ENCODE measurements at regions not wholly inside any gene's neighbourhood (a gene's known extent, or its start where the extent isn't known, plus 50 kb on each side); places are given as distances from the start of the nearest gene placed in this dataset.

DNA sequence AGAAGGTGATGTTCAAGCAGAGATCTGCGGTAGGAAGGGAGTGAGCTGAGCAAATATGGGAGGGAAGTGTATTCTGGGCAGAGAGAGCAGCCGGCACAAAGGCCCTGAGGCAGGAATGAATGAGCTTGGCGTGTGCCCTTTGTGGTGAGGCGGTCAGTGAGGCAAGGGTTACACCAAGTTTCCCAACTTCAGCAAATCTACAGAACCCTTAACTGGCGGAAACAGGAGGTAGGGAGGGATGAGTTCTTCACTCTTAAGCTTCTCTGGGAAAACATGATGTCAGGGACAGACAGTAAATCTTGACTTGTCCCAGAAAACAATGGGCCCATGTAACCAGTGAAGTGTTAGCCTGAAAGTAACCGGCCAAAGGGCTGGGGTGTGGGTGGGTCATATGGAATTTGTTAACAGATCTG, 97.1 kb upstream of the PTPN1 start:
- TF ChIP-seq YY1 (IDR thresholded peaks at IDR 0.05; ENCODE audit: insufficient read depth, insufficient read length) (no peak), ZNF274 (IDR thresholded peaks at IDR 0.05; ENCODE audit: low read depth, low read length) (no peak), SUZ12 (IDR thresholded peaks at IDR 0.05; ENCODE audit: extremely low read depth, insufficient read depth, insufficient read length) (no peak)

Data from NT2/D1 (cell line).